Mesendoderm (in vitro differentiated cells): ENCODE measurements at regions not wholly inside any gene's neighbourhood (a gene's known extent, or its start where the extent isn't known, plus 50 kb on each side); places are given as distances from the start of the nearest gene placed in this dataset.

ENCODE experiments used
- DNase-seq: peaks from one replicate; pipeline ENCODE4 v3.0.0; 2013
- H2AK5ac ChIP-seq: 2 replicates; pipeline ENCODE4 v1.6.1; 2013; ENCODE audit warnings: low read length, inconsistent platforms
- H2BK120ac ChIP-seq: 2 replicates; pipeline ENCODE4 v1.6.1; 2013; ENCODE audit warnings: low read depth, mild to moderate bottlenecking, low read length, moderate library complexity, mixed read lengths
- H2BK15ac ChIP-seq: replicated peaks from 2 replicates; pipeline ENCODE4 v1.6.1; 2013; ENCODE audit warnings: low read depth, mild to moderate bottlenecking, moderate library complexity
- H2BK5ac ChIP-seq: 2 replicates; pipeline ENCODE4 v1.6.1; 2013; ENCODE audit warnings: low read length, inconsistent platforms
- H3K18ac ChIP-seq: 2 replicates; pipeline ENCODE4 v1.6.1; 2013; ENCODE audit warnings: mild to moderate bottlenecking, low read length, mixed read lengths
- H3K23ac ChIP-seq: one replicate; pipeline ENCODE4 v1.6.1; 2013; ENCODE audit warnings: low read length
- H3K27ac ChIP-seq: 2 replicates; pipeline ENCODE4 v1.5.1; 2013; ENCODE audit warnings: low read depth, mild to moderate bottlenecking, inconsistent platforms, low read length, moderate library complexity
- H3K27me3 ChIP-seq: 2 replicates; pipeline ENCODE4 v1.6.1; 2013; ENCODE audit warnings: low read length, control low read depth, mild to moderate bottlenecking, inconsistent platforms; ENCODE audit not compliant: insufficient read depth, poor library complexity
- H3K36me3 ChIP-seq: 2 replicates; pipeline ENCODE4 v1.6.1; 2013; ENCODE audit warnings: low read length, inconsistent platforms; ENCODE audit not compliant: control insufficient read depth, insufficient read depth
- H3K4ac ChIP-seq: one replicate; pipeline ENCODE4 v1.6.1; 2013; ENCODE audit warnings: low read depth, mild to moderate bottlenecking, low read length, moderate library complexity
- H3K4me1 ChIP-seq: 2 replicates; pipeline ENCODE4 v1.6.1; 2013; ENCODE audit warnings: low read depth, low read length, inconsistent platforms; ENCODE audit not compliant: control insufficient read depth
- H3K4me2 ChIP-seq: 2 replicates; pipeline ENCODE4 v1.6.1; 2013; ENCODE audit warnings: low read length
- H3K4me3 ChIP-seq: 2 replicates; pipeline ENCODE4 v1.5.1; 2013; ENCODE audit warnings: mild to moderate bottlenecking, low read length
- H3K56ac ChIP-seq: one replicate; pipeline ENCODE4 v1.6.1; 2013; ENCODE audit warnings: low read length
- H3K79me1 ChIP-seq: 2 replicates; pipeline ENCODE4 v1.6.1; 2013; ENCODE audit warnings: low read length, inconsistent platforms
- H3K79me2 ChIP-seq: 2 replicates; pipeline ENCODE4 v1.6.1; 2013; ENCODE audit warnings: mild to moderate bottlenecking, low read length; ENCODE audit not compliant: control insufficient read depth, insufficient read depth
- H3K9ac ChIP-seq: 2 replicates; pipeline ENCODE4 v1.6.1; 2013; ENCODE audit warnings: low read length, inconsistent platforms
- H4K5ac ChIP-seq: one replicate; pipeline ENCODE4 v1.6.1; 2013; ENCODE audit warnings: low read length
- H4K8ac ChIP-seq: one replicate; pipeline ENCODE4 v1.6.1; 2013; ENCODE audit warnings: low read depth, mild to moderate bottlenecking, control low read depth, low read length, moderate library complexity
- WGBS: extraction: QIAGEN DNeasy Blood & Tissue Kit; methylation state at CpG from one replicate; pipeline ENCODE4 v1.1.7; 2013; ENCODE audit warnings: low lambda C conversion rate, missing lambda C conversion rate; ENCODE audit not compliant: insufficient coverage; ENCODE audit errors: extremely low coverage; 5-methylcytosine and 5-hydroxymethylcytosine counted together

GRCh38 chr12:46558677-46559076 is 186.1 kb upstream of the SLC38A2 start:
- WGBS = no CpG with 5 or more reads among the region's 5 CpGs
- no peak for DNase-seq
- no peak overlapping the region for H2BK120ac ChIP-seq

GRCh38 chr12:46557539-46558373 is 185.2 kb upstream of the SLC38A2 start:
- Histone ChIP-seq H3K27ac (no peak overlapping the region), H3K56ac (no peak overlapping the region), H3K18ac (no peak overlapping the region), H3K79me2 (no peaks in the 10 kb centered on the region), H3K79me1 (no peaks in the 10 kb centered on the region), H3K23ac (no peak overlapping the region), H4K5ac (no peak overlapping the region), H4K8ac (no peak overlapping the region), H3K9ac (no peak overlapping the region), H3K4me3 (no peak overlapping the region), H2AK5ac (no peak overlapping the region), H3K4ac (no peak overlapping the region), H2BK120ac (no peak overlapping the region), H3K4me1 (peaks cover 2% of the 10 kb centered on the region), H3K27me3 (no peaks in the 10 kb centered on the region), H3K4me2 (no peak overlapping the region), H2BK5ac (no peak overlapping the region), H3K36me3 (no peaks in the 10 kb centered on the region), H2BK15ac (no peak overlapping the region)
- no peak for DNase-seq
- no CpG with 5 or more reads among the region's 5 CpGs for WGBS

More at GRCh38 chr12:46558677-46559076, 186.1 kb upstream of the SLC38A2 start:
- Histone ChIP-seq H3K4me1 (peaks cover 2% of the 10 kb centered on the region), H3K23ac (no peak overlapping the region), H4K8ac (no peak overlapping the region), H3K27ac (no peak overlapping the region), H2BK5ac (no peak overlapping the region), H3K27me3 (no peaks in the 10 kb centered on the region), H3K79me1 (no peaks in the 10 kb centered on the region), H2AK5ac (no peak overlapping the region), H3K9ac (no peak overlapping the region), H3K18ac (no peak overlapping the region), H3K4me3 (no peak overlapping the region), H3K79me2 (no peaks in the 10 kb centered on the region), H3K36me3 (no peaks in the 10 kb centered on the region), H3K4ac (no peak overlapping the region), H4K5ac (no peak overlapping the region), H2BK15ac (no peak overlapping the region), H3K56ac (no peak overlapping the region), H3K4me2 (no peak overlapping the region)

GRCh38 chr12:46556819-46557524 is 184.4 kb upstream of the SLC38A2 start:
- Histone ChIP-seq H3K4me2 (no peak overlapping the region), H3K36me3 (no peaks in the 10 kb centered on the region), H3K56ac (no peak overlapping the region), H3K4me1 (no peaks in the 10 kb centered on the region), H3K23ac (no peak overlapping the region), H3K27ac (no peak overlapping the region), H4K8ac (no peak overlapping the region), H3K79me2 (no peaks in the 10 kb centered on the region), H2BK120ac (no peak overlapping the region), H3K27me3 (no peaks in the 10 kb centered on the region), H3K18ac (no peak overlapping the region), H3K4ac (no peak overlapping the region), H3K9ac (no peak overlapping the region), H2AK5ac (no peak overlapping the region), H3K79me1 (no peaks in the 10 kb centered on the region), H2BK15ac (peak overlapping the region; percentile 57), H4K5ac (no peak overlapping the region), H2BK5ac (no peak overlapping the region), H3K4me3 (no peak overlapping the region)
- no peak for DNase-seq
- no CpG with 5 or more reads among the region's 6 CpGs for WGBS

GRCh38 chr12:46556105-46556559 is 183.6 kb upstream of the SLC38A2 start:
- Histone ChIP-seq H3K4ac (no peak overlapping the region), H3K23ac (no peak overlapping the region), H2BK5ac (no peak overlapping the region), H3K4me2 (no peak overlapping the region), H3K79me2 (no peaks in the 10 kb centered on the region), H3K27me3 (no peaks in the 10 kb centered on the region), H2AK5ac (no peak overlapping the region), H3K36me3 (no peaks in the 10 kb centered on the region), H4K5ac (no peak overlapping the region), H3K9ac (no peak overlapping the region), H3K4me1 (no peaks in the 10 kb centered on the region), H4K8ac (no peak overlapping the region), H2BK120ac (no peak overlapping the region), H3K56ac (no peak overlapping the region), H2BK15ac (no peak overlapping the region), H3K79me1 (no peaks in the 10 kb centered on the region), H3K18ac (no peak overlapping the region), H3K27ac (no peak overlapping the region), H3K4me3 (no peak overlapping the region)
- WGBS = no CpG with 5 or more reads among the region's 2 CpGs
- no peak for DNase-seq

- peak overlapping the region; percentile 36 for H3K4ac ChIP-seq
- no peak overlapping the region for H3K9ac ChIP-seq
- H2BK5ac ChIP-seq = no peak overlapping the region
- H3K23ac ChIP-seq = no peak overlapping the region
- H3K4me2 ChIP-seq = no peak overlapping the region
- no peak overlapping the region for H4K8ac ChIP-seq
- H3K27ac ChIP-seq = no peak overlapping the region
- no peaks in the 10 kb centered on the region for H3K79me1 ChIP-seq
- no peak overlapping the region for H2BK120ac ChIP-seq
- H3K4me3 ChIP-seq = no peak overlapping the region
- H3K79me2 ChIP-seq = no peaks in the 10 kb centered on the region
- H2AK5ac ChIP-seq = no peak overlapping the region
- no peak for DNase-seq
- H3K18ac ChIP-seq = no peak overlapping the region
- WGBS = no CpG with 5 or more reads among the region's 4 CpGs
- no peaks in the 10 kb centered on the region for H3K27me3 ChIP-seq
- H3K36me3 ChIP-seq = no peaks in the 10 kb centered on the region
- H3K4me1 ChIP-seq = no peaks in the 10 kb centered on the region
- no peak overlapping the region for H3K56ac ChIP-seq
- no peak overlapping the region for H4K5ac ChIP-seq
- H2BK15ac ChIP-seq = no peak overlapping the region
Measured at GRCh38 chr12:46555406-46555852, 182.9 kb upstream of the SLC38A2 start.
